IMR-90 (cell line): ENCODE measurements at regions not wholly inside any gene's neighbourhood (a gene's known extent, or its start where the extent isn't known, plus 50 kb on each side); places are given as distances from the start of the nearest gene placed in this dataset.

ENCODE experiments used
- ATAC-seq: fragments of 200-7000 bp; cut with Tn5 transposase; 2 replicates; pipeline ENCODE4 v1.9.1; 2020; ENCODE audit warnings: low read depth, mild to moderate bottlenecking, moderate library complexity
- BruUV-seq: library from RNA; stranded (reverse); fragments of 400-500 nt; replicated peaks from 2 replicates; lab custom pipeline; 2021; lab: Mats Ljungman, UMichigan
- CTCF ChIA-PET: fragments of 300-600 bp; formaldehyde crosslinking; extraction: SDS; loops from one replicate; lab custom pipeline; 2021; ENCODE audit warnings: antibody characterized with exemption; lab: Yijun Ruan, JAX
- POLR2A ChIA-PET: fragments of 300-600 bp; sonication (Branson Sonifier 250); formaldehyde crosslinking; loops from one replicate; lab custom pipeline; 2022; ENCODE audit warnings: antibody characterized with exemption; ENCODE audit not compliant: unreplicated experiment; lab: Charles Lee
- DNase-seq: peaks from one replicate; pipeline ENCODE4 v3.0.0; 2013
- H2AFZ ChIP-seq: replicated peaks from 2 replicates; pipeline ENCODE3; 2013; ENCODE audit warnings: low read length, mild to moderate bottlenecking; ENCODE audit not compliant: poor library complexity
- H2AK5ac ChIP-seq: 2 replicates; pipeline ENCODE4 v1.6.1; 2013; ENCODE audit warnings: low read depth, low read length, inconsistent platforms
- H2AK9ac ChIP-seq: replicated peaks from 2 replicates; pipeline ENCODE3; 2013; ENCODE audit warnings: mild to moderate bottlenecking, low read depth, low read length, moderate library complexity; ENCODE audit not compliant: poor library complexity
- H2BK120ac ChIP-seq: 2 replicates; pipeline ENCODE4 v1.6.1; 2013; ENCODE audit warnings: low read depth, low read length, inconsistent platforms
- H2BK15ac ChIP-seq: 3 replicates; pipeline ENCODE4 v1.6.1; 2013; ENCODE audit warnings: low read depth, low read length, inconsistent platforms
- H2BK20ac ChIP-seq: 2 replicates; pipeline ENCODE4 v1.6.1; 2013; ENCODE audit warnings: low read depth, mild to moderate bottlenecking, inconsistent platforms, low read length, moderate library complexity
- H2BK5ac ChIP-seq: 2 replicates; pipeline ENCODE4 v1.6.1; 2013; ENCODE audit warnings: mild to moderate bottlenecking, low read depth, low read length, inconsistent platforms; ENCODE audit not compliant: poor library complexity, severe bottlenecking
- H3K14ac ChIP-seq: replicated peaks from 2 replicates; pipeline ENCODE4 v1.6.1; 2013; ENCODE audit warnings: low read depth, low read length, inconsistent platforms
- H3K18ac ChIP-seq: 2 replicates; pipeline ENCODE4 v1.6.1; 2013; ENCODE audit warnings: low read depth, low read length, control low read depth
- H3K23ac ChIP-seq: 2 replicates; pipeline ENCODE4 v1.6.1; 2013; ENCODE audit warnings: low read depth, low read length, inconsistent platforms
- H3K27ac ChIP-seq: 2 replicates; pipeline ENCODE4 v1.5.1; 2013; ENCODE audit warnings: mild to moderate bottlenecking, control low read depth, low read length; ENCODE audit not compliant: insufficient read depth
- H3K27me3 ChIP-seq: 2 replicates; pipeline ENCODE4 v1.6.1; 2013; ENCODE audit warnings: low read length; ENCODE audit not compliant: control insufficient read depth, insufficient read depth
- H3K36me3 ChIP-seq: 2 replicates; pipeline ENCODE4 v1.6.1; 2013; ENCODE audit warnings: low read length, mixed read lengths; ENCODE audit not compliant: control insufficient read depth, insufficient read depth
- H3K4ac ChIP-seq: 2 replicates; pipeline ENCODE4 v1.6.1; 2013; ENCODE audit warnings: low read depth, low read length, inconsistent platforms
- H3K4me1 ChIP-seq: 2 replicates; pipeline ENCODE4 v1.6.1; 2013; ENCODE audit warnings: low read length, mixed read lengths; ENCODE audit not compliant: control insufficient read depth, insufficient read depth
- H3K4me2 ChIP-seq: 2 replicates; pipeline ENCODE4 v1.6.1; 2013; ENCODE audit warnings: low read depth, mild to moderate bottlenecking, control low read depth, low read length, moderate library complexity
- H3K4me3 ChIP-seq: 2 replicates; pipeline ENCODE4 v1.5.1; 2013; ENCODE audit warnings: low read depth, mild to moderate bottlenecking, control low read depth, low read length, moderate library complexity; ENCODE audit not compliant: insufficient read depth
- H3K56ac ChIP-seq: 2 replicates; pipeline ENCODE4 v1.6.1; 2013; ENCODE audit warnings: low read length, inconsistent platforms; ENCODE audit not compliant: insufficient read depth; ENCODE audit errors: extremely low read depth
- H3K79me1 ChIP-seq, 2 experiments: 2 replicates each; pipeline ENCODE4 v1.6.1; 2013; ENCODE audit warnings: low read length in 2 of 2, inconsistent platforms in 1 of 2, low read depth in 1 of 2
- H3K9ac ChIP-seq: 2 replicates; pipeline ENCODE4 v1.6.1; 2013; ENCODE audit warnings: low read depth, low read length, control low read depth
- H3K9me1 ChIP-seq: 2 replicates; pipeline ENCODE4 v1.6.1; 2013; ENCODE audit warnings: low read length, inconsistent platforms; ENCODE audit not compliant: insufficient read depth
- H3K9me3 ChIP-seq: 2 replicates; pipeline ENCODE4 v1.6.1; 2013; ENCODE audit warnings: low read length; ENCODE audit not compliant: control insufficient read depth, insufficient read depth
- H4K20me1 ChIP-seq: 2 replicates; pipeline ENCODE4 v1.6.1; 2013; ENCODE audit warnings: low read length, inconsistent platforms; ENCODE audit not compliant: insufficient read depth
- H4K5ac ChIP-seq: 2 replicates; pipeline ENCODE4 v1.6.1; 2013; ENCODE audit warnings: mild to moderate bottlenecking, low read depth, low read length, control low read depth
- H4K8ac ChIP-seq, 2 experiments: 2 replicates each; pipeline ENCODE4 v1.6.1; 2013; ENCODE audit warnings: low read depth in 2 of 2, low read length in 2 of 2, control low read depth in 1 of 2, inconsistent platforms in 1 of 2
- H4K91ac ChIP-seq: 2 replicates; pipeline ENCODE4 v1.6.1; 2013; ENCODE audit warnings: low read depth, low read length, inconsistent platforms; ENCODE audit not compliant: insufficient read depth
- CEBPB ChIP-seq: IDR thresholded peaks from 2 replicates; pipeline ENCODE4 v1.6.1; 2012; ENCODE audit warnings: low read depth, low read length, improper control_type of control experiment
- FOS ChIP-seq: fragments of 150-350 bp; IDR thresholded peaks from 2 replicates; pipeline ENCODE4 v1.6.1; 2016; ENCODE audit warnings: low read depth, low read length
- MAFK ChIP-seq: IDR thresholded peaks from 2 replicates; pipeline ENCODE4 v1.6.1; 2012; ENCODE audit warnings: low read depth, low read length, improper control_type of control experiment
- NFE2L2 ChIP-seq: fragments of 150-350 bp; IDR thresholded peaks from 2 replicates; pipeline ENCODE4 v1.6.1; 2016; ENCODE audit warnings: low read depth, mild to moderate bottlenecking, low read length
- RCOR1 ChIP-seq: IDR thresholded peaks from 2 replicates; pipeline ENCODE4 v1.6.1; 2012; ENCODE audit warnings: mild to moderate bottlenecking, low read length, improper control_type of control experiment; ENCODE audit not compliant: insufficient replicate concordance
- RFX5 ChIP-seq: IDR thresholded peaks from 2 replicates; pipeline ENCODE4 v1.8.0; 2012; ENCODE audit warnings: low read depth, mild to moderate bottlenecking, low read length, moderate library complexity
- USF2 ChIP-seq: fragments of 150-350 bp; IDR thresholded peaks from 2 replicates; pipeline ENCODE4 v1.6.1; 2017; ENCODE audit warnings: mild to moderate bottlenecking, antibody characterized with exemption, low read length, low read depth
- WGBS, 2 experiments: methylation state at CpG; one replicate each; pipeline versions ENCODE4 v1.1.5 to v1.1.7; 2013; ENCODE audit warnings: missing lambda C conversion rate in 2 of 2; ENCODE audit not compliant: insufficient read length in 1 of 2; ENCODE audit errors: extremely low coverage in 2 of 2; 5-methylcytosine and 5-hydroxymethylcytosine counted together
- dilution Hi-C: fragments of 300-500 bp; cut with HindIII; formaldehyde crosslinking; loops from one replicate; pipeline ENCODE4 v1.14.3; 2018; ENCODE audit warnings: low sequenced_read_pairs; ENCODE audit not compliant: unreplicated experiment
- in situ Hi-C: fragments of 300-500 bp; cut with MboI; formaldehyde crosslinking; loops from 3 replicates; pipeline ENCODE4 v1.14.3; 2019; ENCODE audit warnings: low sequenced_read_pairs, inconsistent platforms, mixed read lengths
- intact Hi-C: fragments of 100-400 bp; cut with micrococcal nuclease; formaldehyde crosslinking; loops from 2 replicates; pipeline ENCODE4 v1.10.0; 2022

- ATAC-seq = no peak
Observed at GRCh38 chr11:36722421-36722820, 124.4 kb upstream of the RAG2 start.

More at GRCh38 chr11:36722421-36722820, 124.4 kb upstream of the RAG2 start:
- no peak overlapping the region for H2AFZ ChIP-seq
- no peak overlapping the region for H2BK5ac ChIP-seq
- H3K4ac ChIP-seq = no peak overlapping the region
- DNase-seq = no peak
- no peaks in the 10 kb centered on the region for H3K4me1 ChIP-seq
- no peaks in the 10 kb centered on the region for H3K9me1 ChIP-seq
- no peak overlapping the region for H2BK20ac ChIP-seq
- no peaks in the 10 kb centered on the region for H4K20me1 ChIP-seq
- H3K79me1 ChIP-seq = no peaks in the 10 kb centered on the region
- H3K18ac ChIP-seq = no peak overlapping the region
- no peaks in the 10 kb centered on the region for H3K27me3 ChIP-seq
- intact Hi-C loops = no loop called here
- no peak overlapping the region for H3K4me3 ChIP-seq
- no peaks in the 10 kb centered on the region for H3K9me3 ChIP-seq
- H3K4me2 ChIP-seq = no peak overlapping the region
- H4K5ac ChIP-seq = no peak overlapping the region
- ChIA-PET POLR2A (no interaction called here), CTCF (no interaction called here)
- no peak overlapping the region for H3K56ac ChIP-seq
- H2AK5ac ChIP-seq = no peak overlapping the region
- no peak overlapping the region for H2AK9ac ChIP-seq
- no peak overlapping the region for H3K27ac ChIP-seq
- no TSS peak for BruUV-seq
- H2BK15ac ChIP-seq = no peak overlapping the region
- no peak overlapping the region for H2BK120ac ChIP-seq
- H4K91ac ChIP-seq = no peak overlapping the region
- no peaks in the 10 kb centered on the region for H3K36me3 ChIP-seq
- no peak overlapping the region for H4K8ac ChIP-seq
- no peak overlapping the region for H3K14ac ChIP-seq
- dilution Hi-C loops = no loop called here
- no CpG with 5 or more reads among the region's 2 CpGs for WGBS, 2 experiments
- in situ Hi-C loops = no loop called here
- TF ChIP-seq CEBPB = no peak
- TF ChIP-seq FOS = no peak
- TF ChIP-seq RCOR1 = no peak
- TF ChIP-seq MAFK = no peak
- TF ChIP-seq NFE2L2 = no peak
- no peak for TF ChIP-seq RFX5
- no peak for TF ChIP-seq USF2
- H3K9ac ChIP-seq = no peak overlapping the region
- no peak overlapping the region for H3K23ac ChIP-seq
